GM21576 (cell line): ENCODE measurements at regions not wholly inside any gene's neighbourhood (a gene's known extent, or its start where the extent isn't known, plus 50 kb on each side); places are given as distances from the start of the nearest gene placed in this dataset.
"Not testable (repeated sequence)": the region's sequence is repeated elsewhere in the genome, so short reads cannot be mapped to it uniquely, and the experiment has no call there.

Experiments used
- ATAC-seq: cut with Tn5 transposase; IDR thresholded peaks from one replicate; pipeline ENCODE4 v1.9.1; 2021; ENCODE audit warnings: mild to moderate bottlenecking, moderate library complexity; ENCODE audit not compliant: unreplicated experiment

DNA sequence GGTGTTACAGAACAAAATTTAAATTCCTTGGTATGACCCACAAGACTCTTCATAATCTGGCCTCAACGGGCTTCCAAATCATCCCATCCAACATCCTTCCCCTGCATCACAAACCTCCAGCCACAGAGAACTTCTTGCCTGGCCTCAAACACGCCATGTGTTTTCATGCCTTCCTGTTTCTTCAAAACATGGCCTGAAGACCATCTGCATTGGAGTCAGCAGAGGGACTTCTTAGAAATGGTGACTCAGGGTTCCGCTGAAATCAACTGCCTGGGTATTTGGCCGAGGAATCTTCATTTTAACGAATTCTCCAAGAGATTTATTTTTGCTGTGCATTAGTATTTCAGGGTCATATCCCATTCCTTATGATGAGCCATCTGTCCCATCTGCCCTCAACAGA lies 138.1 kb upstream of the RAP2B start:
- ATAC-seq: no peak

DNA sequence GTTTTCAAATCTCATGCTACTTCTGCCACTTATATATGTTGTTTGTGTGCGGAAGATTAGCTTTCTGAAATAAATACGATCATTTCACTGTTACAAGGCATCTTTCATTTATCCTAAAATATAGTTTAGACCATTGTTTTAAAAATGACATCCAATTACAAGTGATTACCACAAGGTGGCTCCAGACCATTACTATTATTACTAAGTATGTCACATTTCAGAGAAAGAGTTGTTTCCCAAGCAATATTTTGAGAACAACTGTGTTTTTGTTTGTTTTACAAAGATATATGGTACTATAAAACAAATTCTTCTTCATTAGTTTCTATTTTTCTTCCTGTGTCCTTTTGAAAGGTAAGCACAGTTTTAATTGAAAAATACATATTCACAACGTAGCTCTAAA lies 136.0 kb upstream of the RAP2B start:
- ATAC-seq: no peak

DNA sequence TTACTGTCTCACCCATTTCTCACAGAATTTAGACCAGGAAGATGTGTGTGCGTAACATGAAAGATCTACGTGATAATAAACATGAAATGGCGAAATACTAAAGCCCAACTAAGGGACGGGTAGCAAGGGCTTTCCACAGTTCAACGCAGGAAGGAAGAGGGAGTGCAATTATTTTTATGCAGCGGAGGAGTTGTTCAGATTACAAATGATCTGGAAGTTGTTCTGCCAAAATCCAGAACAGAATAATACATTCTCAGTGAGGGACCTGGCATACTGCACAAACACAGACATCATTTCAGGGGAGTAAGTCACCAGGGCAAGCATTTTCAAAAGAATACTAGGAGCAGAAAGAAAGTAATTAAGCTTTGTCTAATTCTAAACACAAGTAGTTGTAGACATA lies 133.6 kb upstream of the RAP2B start:
- no peak for ATAC-seq

DNA sequence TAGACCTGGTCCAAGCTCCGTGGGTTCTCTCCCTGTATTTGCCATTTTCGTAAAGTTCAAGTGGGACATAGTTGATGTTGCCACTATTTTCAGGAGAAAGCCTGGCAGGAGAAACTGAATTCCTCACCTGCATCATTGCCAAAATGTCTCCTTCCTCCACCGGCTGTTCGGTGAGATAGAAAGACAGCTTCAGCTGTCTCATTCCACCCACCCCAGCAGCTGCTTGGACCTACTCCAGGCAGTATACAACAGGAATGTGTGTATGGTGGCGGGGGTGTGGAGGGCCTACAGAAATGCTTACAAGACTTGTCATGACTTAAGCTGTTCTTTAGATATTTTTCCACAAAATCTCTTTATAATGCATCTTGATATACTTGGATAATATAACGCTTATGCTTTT lies 132.7 kb upstream of the RAP2B start:
- no peak for ATAC-seq

DNA sequence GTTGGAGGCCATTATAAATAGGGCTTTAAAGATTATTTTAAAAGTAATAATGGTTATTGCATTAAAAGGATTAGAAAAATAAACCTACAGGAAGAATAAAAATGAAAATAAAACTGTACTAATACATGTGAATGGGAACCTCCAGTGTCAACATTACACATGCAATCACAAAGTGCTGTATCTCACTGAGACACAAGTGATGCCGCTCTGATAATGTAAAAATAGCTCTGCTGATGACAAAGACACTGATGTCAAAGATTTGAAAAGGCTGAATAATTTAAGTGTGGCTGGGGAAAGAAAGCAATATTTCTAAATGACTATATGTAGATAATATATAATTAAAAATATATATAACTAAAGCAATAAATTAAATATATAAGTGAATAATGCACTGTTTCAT lies 129.1 kb upstream of the RAP2B start:
- no peak for ATAC-seq

DNA sequence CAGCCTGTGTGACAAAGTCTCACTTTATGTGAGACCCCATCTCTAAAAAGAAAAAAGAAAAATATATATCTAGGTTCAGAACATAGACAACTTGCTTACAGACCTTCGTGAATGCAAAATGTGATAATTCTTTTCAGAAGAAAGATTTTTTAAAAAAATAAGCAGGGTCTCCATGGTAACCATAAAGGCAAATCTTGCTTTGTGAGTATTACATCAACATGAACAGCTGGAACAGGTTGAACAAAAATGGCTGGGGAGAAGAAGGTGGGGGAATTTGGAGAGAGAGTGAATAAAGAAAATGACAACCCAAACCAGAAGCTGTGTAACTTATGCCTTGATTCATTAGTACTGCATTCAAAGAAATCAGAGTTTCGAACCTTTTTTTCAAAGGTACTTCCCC lies 125.2 kb upstream of the RAP2B start:
- ATAC-seq: no peak

DNA sequence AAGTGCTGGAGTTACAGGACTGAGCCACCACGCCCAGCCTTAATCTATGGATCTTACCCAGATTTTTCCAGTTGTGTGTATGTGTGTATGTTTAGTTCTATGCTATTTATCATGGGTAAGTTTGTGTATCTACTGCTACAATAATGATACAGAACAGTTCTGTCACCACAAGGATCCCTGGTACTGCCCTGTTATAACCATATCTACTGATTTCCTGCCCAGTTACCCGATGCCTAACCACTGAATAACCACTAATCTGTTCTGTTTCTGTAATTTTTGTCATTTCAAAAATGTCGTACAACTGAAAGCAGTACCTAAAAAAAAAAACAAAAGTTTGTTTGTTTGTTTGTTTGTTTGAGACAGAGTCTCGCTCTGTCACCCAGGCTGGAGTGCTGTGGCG lies 123.7 kb upstream of the RAP2B start:
- no peak for ATAC-seq

DNA sequence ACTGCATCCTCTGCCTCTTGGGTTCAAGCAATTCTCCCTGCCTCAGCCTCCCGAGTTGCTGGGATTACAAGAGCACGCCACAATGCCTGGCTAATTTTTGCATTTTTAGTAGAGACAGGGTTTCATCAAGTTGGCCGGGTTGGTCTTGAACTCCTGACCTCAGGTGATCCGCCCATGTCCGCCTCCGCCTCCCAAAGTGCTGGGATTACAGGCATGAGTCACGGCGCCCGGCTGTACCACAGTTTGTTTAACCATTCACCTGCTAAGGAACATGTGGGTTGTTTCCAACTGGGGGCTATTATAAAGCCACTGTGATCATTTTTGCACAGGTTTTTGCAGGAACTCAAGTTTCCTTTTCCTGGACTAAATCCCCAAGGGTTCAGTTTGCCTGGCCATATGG lies 123.2 kb upstream of the RAP2B start:
- ATAC-seq: no peak

DNA sequence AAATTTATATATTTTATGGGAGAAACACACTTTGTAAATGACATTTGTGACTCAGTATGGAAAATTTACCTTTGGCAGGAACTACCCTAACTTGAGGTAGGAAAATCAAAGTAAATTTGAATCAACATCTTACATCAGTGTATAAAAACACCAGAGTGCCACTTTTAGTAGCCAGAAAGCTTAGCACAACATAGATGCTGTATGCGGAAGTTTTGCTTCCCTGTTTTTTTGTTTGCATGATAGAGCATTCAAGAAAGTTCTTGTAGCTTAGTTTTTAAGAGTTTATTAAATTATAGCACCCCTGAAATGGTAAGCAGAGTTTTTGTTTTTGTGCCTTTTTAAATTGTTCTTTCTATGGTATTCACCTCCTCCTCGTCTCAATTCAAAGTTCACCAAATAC lies 120.8 kb upstream of the RAP2B start:
- ATAC-seq: no peak

DNA sequence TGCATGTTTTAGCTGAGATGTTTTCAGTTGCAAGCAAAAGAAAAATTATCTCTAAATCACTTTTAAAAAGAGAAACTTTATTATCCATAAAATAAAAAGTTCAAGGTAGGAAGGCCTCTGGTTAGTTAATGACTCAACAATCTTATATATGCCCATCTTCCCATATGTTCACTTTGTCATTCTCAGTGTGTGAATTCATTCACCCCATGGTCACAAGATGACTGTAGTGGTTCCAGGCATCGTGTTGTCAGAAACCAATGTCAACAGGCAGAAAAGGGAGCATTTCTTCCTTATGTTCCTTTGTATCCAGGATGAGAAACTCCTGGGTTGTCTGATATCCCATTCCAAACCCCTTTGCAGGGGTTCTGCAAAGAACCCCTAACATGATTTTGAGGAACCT lies 119.9 kb upstream of the RAP2B start:
- ATAC-seq: no peak

DNA sequence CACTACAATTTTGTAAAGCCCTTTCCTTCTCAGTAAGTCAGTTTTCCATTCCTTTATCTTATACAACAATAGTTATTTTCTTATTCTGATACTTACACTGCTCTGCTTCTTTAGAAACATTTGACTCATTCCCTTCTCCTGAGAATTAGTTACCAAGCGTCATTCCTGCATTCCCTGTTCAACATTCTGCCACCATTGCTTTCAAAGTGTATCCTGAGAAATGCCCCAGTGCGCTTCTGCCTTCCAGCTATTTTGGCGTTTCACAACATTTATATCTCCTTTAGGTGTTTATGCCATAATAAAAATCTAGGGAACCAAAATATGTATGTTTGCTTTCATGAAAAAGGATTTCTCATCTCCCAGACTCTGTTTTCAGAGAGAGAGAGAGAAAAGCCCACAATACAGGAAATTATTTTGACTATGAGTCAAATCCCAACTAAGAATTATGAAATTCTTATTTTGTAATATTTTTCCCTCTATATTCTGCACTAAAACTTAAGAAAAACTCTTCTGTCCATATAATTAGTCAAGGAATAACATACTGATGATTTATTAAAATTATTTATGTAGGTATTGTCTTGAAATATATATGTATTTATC lies 118.2 kb upstream of the RAP2B start:
- ATAC-seq: no peak

DNA sequence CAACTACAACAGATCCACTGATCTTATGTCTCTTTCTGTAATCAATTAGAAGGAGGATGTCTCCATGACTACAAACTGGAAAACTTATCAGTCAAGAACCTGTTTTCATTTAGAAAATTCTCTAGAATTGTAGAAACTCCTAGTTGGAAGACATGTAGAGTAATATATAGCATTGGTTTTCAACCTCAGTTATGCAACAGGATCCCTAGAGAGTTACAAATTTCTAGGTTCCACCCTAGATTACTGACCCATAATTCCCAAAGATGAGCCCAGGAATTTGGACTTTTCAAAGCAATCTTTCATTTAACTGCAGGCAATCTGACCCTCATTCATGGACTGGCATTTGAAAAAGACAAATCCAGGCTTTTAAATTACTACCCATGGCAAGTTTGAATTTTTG lies 116.9 kb upstream of the RAP2B start:
- ATAC-seq: no peak

DNA sequence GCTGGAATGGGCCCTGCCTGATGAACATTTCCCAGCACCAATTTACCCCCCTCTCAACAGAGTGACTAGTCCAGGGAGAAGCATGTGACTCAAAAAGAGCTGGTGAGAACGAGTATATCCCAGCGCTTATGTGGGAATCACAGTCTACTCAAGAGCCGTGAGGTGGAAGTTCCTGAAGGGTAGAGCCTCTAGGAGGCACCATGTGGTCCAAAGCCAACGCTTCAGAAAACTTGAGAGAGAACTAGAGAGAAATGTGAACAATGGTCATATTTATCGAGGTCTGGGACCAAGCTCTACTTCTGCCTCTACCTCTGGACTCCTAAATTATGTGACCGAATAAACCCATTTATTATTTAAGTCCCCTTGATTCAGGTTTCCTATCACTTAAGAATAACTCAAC lies 111.0 kb upstream of the RAP2B start:
- no peak for ATAC-seq

DNA sequence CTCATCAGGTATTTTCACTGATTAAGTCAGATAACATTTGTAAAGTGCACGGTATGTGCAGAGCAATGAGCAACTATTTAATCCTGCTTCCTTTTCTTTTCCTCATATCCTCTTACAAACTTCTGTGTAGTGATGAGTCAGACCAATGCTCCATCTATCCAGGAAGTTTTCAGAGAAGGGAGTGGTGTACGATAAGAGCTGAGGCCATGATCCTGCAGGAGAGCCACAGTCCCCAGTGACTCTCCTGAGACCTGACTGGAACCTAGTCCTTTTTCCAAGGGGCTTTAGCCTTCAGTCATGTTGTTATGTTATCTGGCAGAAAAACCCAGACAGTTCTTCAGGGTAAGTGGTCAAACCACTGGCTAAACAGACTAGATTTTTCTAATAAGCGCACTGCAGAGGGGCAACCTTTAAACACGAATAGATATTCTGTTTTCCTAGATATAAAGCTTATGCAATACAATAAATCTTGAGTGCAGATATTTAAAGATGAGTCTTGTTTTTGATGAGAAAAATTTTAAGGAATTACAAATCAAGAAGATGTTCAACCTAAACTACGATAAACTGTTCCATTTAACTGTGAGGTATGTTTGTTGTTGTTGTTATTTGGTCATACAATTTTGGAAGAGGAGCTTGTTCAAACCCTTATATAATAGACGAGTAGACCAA lies 110.5 kb upstream of the RAP2B start:
- ATAC-seq: no peak

DNA sequence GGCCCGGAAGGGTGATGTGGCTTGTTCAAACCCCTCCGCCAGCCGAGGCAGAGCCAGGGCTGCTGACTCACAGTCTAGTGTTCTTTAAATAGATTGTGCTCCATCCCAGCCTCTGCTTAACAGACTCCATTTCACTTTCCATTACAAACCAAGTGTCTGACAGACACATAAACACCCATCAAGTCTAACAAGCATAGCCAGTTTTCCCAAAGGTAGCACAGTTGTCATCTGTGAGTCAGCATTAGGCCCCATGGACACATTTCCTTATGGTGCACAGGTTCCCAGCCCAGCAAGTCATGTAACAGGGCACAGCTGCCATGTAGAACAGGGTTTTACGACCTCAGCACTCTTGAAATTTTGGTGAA lies 109.9 kb upstream of the RAP2B start:
- no peak for ATAC-seq

DNA sequence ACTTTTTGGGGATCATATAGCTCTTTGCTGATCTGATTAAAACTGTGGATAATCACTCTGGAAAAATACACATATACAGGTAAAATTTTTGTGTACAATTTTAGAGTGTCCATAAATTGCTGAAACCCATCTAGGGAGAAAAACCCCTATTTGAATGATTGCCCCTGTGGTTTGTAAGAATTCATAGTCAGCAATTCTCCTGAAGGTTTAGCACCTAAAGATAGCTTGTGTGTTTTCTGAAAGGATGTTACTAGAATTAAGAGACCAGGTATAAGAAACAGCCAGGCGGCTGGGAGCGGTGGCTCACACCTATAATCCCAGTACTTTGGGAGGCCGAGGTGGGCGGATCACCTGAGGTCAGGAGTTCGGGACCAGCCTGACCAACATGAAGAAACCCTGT lies 106.8 kb upstream of the RAP2B start:
- ATAC-seq: no peak

DNA sequence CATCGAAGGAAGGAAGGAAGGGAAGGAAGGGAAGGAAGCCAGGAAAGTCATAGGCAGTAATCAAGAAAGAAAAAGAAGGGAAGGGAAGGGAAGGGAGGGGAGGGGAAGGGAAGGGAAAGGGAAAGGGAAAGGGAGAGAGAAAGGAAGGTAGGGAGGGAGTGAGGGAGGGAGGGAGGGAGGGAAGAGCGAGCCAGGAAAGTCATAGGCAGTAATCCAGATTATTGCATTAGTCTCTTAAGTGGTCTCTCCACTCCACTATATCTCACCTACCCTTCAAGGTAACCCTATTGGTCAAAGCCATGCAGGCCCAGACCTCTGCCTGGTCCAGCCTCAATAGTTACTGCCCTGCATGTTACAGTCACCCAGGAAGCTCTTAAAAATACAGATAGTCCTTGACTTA lies 106.2 kb upstream of the RAP2B start:
- no peak for ATAC-seq

DNA sequence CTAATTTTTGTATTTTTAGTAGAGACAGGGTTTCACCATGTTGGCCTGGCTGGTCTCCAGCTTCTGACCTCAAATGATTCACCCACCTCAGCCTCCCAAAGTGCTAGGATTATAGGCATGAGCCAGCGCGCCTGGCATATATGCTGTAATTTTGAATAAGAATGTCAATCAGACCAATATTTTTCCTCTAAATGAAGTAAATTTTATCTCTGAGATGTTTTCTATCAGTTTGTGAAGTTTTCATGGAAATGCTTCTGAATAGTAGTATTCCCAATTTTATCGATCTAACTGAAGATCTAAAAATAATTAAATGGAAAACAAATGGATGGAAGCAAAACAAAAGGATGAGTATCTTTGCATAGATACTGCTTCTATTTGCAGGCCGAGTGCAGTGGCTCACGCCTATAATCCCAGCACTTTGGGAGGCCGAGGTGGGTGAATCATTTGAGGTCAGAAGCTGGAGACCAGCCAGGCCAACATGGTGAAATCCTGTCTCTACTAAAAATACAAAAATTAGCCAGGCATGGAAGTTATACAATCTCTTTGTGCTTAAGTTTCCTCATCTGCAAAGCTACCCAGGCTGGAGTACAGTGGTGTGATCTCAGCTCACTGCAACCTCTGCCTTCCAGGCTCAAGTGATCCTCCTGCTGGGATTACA lies 103.9 kb upstream of the RAP2B start:
- not testable (repeated sequence) for ATAC-seq

DNA sequence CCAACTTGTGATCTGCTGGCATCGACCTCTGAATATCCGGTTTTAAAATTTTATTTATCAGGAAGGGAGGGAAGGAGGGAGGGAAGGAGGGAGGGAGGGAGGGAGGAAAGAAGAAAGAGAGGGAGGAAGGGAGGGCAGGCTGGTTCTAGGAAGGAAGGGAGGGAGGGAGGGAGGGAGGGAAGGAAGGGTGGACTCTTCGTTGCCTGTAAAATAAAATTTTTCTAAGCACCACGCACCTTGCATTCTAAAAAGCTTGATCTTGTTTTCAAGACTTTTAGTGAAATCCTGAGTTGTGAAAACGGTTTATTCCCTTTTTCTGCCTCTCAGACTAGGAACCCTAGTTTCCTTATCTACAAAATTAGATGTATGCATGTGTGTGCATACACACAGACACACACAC lies 101.7 kb upstream of the RAP2B start:
- ATAC-seq: no peak

DNA sequence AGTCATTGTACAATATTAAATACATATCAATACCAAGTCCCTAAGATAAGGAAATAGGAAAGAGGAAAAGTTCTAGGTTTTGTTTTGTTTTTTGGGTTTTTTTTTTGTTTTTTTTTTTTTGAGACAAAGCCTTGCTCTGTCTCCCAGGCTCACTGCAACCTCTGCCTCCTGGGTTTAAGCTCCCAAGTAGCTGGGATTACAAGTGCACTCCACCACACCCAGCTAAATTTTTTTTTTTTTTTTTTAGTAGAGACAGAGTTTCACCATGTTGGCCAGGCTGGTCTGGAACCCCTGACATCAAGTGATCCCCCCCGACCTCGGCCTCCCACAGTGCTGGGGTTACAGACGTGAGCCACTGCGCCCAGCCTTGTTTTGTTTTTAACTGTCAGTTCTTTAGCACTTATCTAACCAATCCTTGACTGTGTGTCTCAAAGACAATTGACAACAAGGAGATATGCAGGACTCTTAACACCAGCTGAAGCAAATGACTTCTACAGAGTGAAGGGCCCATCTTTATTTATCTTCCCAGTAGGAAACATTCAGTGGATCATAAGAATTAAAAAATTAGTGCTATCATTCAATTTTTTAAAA lies 100.0 kb upstream of the RAP2B start:
- no peak for ATAC-seq

DNA sequence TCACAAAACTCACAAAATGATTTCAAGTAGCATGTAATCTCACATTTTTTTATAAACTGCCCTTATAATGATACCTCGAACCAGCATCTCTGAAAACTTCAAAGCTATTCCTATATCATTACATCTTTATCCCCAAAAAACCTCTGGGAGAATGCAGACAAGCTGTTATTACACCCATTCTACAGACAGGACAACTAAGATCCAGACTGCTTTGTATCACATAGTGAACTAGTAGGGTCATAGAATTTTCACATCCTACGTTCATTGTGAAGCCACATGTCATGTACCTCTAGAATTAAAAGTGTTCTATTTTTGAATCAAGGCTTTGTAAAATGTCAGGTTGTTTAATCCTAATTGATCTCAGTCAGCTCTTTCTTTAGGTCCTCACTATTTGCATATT lies 98.7 kb upstream of the RAP2B start:
- no peak for ATAC-seq

DNA sequence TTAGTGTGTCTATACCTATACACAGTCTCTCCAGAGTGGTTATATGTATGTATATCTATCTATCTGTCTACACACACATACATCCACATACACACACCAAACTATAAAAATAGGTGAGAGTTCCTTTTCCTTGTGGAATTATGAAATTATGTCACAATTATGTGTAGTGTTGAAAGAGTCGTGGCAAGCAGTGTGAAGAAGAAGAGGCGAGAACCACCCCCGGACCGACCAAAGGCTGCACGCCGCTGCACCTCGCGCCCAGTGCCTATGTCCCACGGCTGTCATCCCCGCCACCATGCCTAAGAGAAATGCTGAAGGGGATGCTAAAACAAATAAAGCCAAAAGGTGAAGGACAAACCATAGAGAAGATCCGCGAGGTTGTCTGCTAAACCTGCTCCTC lies 95.0 kb upstream of the RAP2B start:
- ATAC-seq: no peak
